Heart left ventricle (tissue), 13 donors: ENCODE measurements at regions not wholly inside any gene's neighbourhood (a gene's known extent, or its start where the extent isn't known, plus 50 kb on each side); places are given as distances from the start of the nearest gene placed in this dataset.
"Not testable (repeated sequence)": the region's sequence is repeated elsewhere in the genome, so short reads cannot be mapped to it uniquely, and the experiment has no call there.

Experiments used
- POLR2A ChIP-seq, 2 donors: fragments of 450-650 bp; IDR thresholded peaks; one replicate each; pipeline ENCODE4 v1.6.1; 2017; ENCODE audit warnings: antibody characterized with exemption in 2 of 2, mild to moderate bottlenecking in 2 of 2, moderate library complexity in 2 of 2
- TF ChIP-seq, protein P1 (sequence below), 12 donors: fragments of 200-600 bp; sonication (generic) in 4 of 12; IDR thresholded peaks; one replicate each; pipeline versions ENCODE4 v1.5.0 to v1.8.0; 2018 to 2022; ENCODE audit warnings: antibody characterized with exemption in 12 of 12, mild to moderate bottlenecking in 5 of 12
- donor health status: ischemic (EF 13 %, LVEDD 7.1; RV severe dilation, severe dysfunction).
- donor health status: DM: no; HTN: yes; CAD: no.
- donor health status: DM: no; HTN: no; CAD: no.
- donor health status: ischemic (EF 25% LVEDD 6.9; RV normal size, moderate dysfunction).
- donor health status: ischemic (EF 25% LVEDD 5.7; RV mildly dilated, moderate dysfunction).
- donor health status: ischemic (EF 35%, LVEDD 5.7; RV mildly dilated, moderate dysfunction).
- donor health status: nonischemic (EF 11% LVEDD 7.7; RV severe dilation, severe dysfunction).
- donor health status: DM: yes; HTN: yes; CAD: no.
- donor health status: PGD.
- donor health status: ischemic (EF 29% LVEDD 5.4; RV normal size, mild dysfunction).
- donor health status: nonischemic (EF 23%, LVEDD 6.1; RV moderate dilation, normal function).

DNA sequence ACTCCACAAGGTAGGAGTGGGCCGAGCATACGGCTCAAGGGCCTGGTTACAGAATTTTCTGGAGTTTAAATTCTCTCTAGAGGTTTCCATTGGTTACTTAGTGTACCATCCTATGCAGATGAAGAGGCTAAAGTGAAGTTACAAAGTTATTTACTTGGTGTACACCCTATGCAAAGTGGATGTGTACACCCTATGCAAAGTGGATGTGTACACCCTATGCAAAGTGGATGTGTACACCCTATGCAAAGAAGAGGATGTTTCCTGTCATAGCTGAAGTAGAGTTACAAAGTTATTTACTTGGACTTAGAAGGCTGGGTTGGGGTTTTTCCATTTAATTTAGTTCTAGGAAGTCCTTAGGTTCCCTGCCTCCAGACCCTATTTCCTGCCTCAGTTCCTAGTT lies 136.3 kb downstream of the BACH1 start:
- TF ChIP-seq, protein P1, sequence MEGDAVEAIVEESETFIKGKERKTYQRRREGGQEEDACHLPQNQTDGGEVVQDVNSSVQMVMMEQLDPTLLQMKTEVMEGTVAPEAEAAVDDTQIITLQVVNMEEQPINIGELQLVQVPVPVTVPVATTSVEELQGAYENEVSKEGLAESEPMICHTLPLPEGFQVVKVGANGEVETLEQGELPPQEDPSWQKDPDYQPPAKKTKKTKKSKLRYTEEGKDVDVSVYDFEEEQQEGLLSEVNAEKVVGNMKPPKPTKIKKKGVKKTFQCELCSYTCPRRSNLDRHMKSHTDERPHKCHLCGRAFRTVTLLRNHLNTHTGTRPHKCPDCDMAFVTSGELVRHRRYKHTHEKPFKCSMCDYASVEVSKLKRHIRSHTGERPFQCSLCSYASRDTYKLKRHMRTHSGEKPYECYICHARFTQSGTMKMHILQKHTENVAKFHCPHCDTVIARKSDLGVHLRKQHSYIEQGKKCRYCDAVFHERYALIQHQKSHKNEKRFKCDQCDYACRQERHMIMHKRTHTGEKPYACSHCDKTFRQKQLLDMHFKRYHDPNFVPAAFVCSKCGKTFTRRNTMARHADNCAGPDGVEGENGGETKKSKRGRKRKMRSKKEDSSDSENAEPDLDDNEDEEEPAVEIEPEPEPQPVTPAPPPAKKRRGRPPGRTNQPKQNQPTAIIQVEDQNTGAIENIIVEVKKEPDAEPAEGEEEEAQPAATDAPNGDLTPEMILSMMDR (IDR thresholded peaks at IDR 0.05), result not testable (repeated sequence)
- TF ChIP-seq POLR2A (IDR thresholded peaks at IDR 0.05), result not testable (repeated sequence)
